NCI-H146 treated with DMSO at 0.1 percent for 48 hours (cell line): ENCODE measurements at regions not wholly inside any gene's neighbourhood (a gene's known extent, or its start where the extent isn't known, plus 50 kb on each side); places are given as distances from the start of the nearest gene placed in this dataset.
"Not testable (repeated sequence)": the region's sequence is repeated elsewhere in the genome, so short reads cannot be mapped to it uniquely, and the experiment has no call there.

Experiments used
- DNase-seq: peaks from one replicate; lab custom pipeline; 2025; ENCODE audit not compliant: unreplicated experiment; lab: John Stamatoyannopoulos, UW

DNA sequence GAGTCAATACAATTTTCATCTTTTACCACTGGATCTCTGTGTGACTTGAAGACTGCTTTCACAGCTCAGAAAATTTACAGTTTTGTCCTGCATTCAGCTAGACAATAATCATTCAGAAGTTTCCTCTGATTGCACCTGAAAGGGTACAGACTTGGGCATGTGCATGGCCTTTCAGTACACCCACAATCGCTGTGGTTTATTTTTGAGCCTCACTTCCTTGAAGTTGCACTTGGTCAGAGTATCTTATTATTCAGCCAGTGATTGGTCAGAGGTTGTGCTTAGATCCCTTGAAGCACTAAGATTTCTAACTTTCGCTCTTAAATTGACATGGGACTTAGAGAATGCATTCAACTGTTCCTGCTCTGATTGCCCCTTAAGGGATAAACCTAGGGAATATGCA lies 508.2 kb downstream of the FAM181B start:
- DNase-seq: no peak

GRCh38 chr11:82216927-82217570 lies 516.6 kb downstream of the FAM181B start:
- no peak for DNase-seq

- no peak for DNase-seq
Measured at GRCh38 chr11:82210011-82210410, 523.7 kb downstream of the FAM181B start.

DNA sequence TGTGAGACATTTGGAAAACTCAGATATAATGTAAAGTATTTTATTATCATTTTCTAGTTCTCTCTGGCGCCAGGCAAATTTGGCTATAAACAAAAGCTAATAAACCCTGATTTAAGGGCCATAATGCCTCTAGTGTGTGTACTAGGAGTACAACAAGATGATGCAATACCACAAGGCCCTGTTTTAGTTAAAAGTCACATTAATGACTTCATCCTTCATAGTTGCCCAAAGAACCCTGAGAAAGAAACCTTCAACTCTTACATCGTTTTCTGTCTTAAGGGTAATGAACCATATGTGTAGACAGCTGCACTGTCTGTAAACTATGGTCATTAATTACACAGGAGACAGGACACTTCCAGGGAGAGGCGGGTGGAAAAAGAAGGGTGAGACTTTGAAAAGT lies 538.4 kb downstream of the FAM181B start:
- DNase-seq: no peak

GRCh38 chr11:82194521-82194920 lies 539.1 kb downstream of the FAM181B start:
- no peak for DNase-seq

DNA sequence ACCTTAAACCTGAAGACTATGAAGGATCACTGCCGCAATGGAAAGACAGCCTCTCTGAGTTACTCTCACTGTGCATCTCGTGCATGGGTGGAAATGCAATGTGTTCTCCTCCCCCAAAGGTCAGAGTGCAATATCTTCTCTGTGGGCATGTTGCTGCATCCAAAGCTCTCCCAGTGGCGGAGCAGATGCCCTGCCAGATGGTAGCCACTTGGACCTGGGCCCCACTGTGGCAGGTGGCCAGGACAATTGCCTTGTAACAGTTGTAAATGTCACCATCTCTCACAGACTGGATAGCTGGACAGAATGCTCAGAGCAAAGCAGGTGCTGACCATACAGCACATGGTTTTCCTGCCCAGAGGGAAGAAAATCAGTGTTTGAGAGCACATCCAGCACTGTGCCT lies 542.0 kb downstream of the FAM181B start:
- DNase-seq: no peak

DNA sequence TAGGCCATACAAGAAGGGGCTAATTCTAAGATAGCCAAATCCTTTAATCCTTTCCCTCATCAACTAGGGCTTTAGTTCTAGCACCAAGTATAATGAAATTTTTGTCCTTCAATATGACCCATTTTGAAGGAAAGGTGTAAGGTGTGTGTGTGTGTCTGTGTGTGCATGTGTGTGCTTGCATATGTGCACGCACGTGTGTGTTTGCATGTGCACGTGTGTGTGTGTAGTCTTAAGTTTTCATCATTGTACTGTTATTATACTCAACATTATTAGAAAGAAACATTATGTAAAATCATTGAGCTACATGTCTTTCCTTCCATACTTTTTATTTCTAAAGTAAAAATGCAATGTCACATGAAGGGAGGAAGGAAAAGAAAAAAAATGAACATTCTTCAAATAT lies 547.7 kb downstream of the FAM181B start:
- no peak for DNase-seq

DNA sequence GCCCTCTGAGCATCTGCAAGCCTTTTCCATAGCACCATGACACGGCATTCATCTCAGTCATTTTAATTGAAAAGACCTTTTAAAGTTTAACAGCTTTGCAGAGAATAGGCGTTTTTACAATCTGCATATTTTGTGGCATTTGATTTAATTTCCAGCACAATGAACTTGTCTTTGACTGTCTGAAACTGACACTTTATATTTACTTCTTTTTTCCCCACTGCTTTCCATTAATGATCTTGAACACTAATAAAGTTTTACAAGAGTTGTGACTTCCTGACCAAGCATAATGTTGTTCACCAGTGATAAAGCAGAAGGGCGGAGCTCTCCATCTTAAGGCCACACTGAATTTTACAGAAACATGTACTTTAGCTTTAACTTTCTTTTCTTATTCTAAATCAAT lies 548.7 kb downstream of the FAM181B start:
- DNase-seq: no peak

- no peak for DNase-seq
Measured at GRCh38 chr11:82183346-82183745, 550.3 kb downstream of the FAM181B start.

DNA sequence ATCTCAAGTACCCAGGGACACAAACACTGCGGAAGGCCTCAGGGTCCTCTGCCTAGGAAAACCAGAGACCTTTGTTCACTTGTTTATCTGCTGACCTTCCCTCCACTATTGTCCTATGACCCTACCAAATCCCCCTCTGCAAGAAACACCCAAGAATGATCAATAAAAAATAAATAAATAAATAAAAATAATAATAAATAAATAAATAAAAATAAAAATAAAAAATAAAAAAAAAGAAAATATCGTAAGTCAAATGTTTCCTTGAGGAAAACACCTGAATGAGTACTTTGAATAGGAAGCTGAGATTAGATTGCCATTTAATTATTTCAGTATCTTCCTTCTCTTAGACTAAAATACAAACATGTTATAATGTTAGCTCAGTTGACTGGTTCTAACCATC lies 551.0 kb downstream of the FAM181B start:
- not testable (repeated sequence) for DNase-seq

DNA sequence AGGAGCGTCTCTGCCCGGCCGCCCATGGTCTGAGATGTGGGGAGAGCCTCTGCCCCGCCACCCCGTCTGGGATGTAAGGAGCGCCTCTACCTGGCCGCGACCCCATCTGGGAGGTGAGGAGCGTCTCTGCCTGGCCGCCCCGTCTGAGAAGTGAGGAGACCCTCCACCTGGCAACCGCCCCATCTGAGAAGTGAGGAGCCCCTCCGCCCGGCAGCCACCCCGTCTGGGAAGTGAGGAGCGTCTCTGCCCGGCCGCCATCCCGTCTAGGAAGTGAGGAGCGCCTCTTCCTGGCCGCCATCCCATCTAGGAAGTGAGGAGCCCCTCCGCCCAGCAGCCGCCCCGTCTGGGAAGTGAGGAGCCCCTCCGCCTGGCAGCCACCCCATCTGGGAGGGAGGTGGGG lies 551.9 kb downstream of the FAM181B start:
- not testable (repeated sequence) for DNase-seq

- no peak for DNase-seq
Measured at GRCh38 chr11:82176945-82177344, 556.7 kb downstream of the FAM181B start.

DNA sequence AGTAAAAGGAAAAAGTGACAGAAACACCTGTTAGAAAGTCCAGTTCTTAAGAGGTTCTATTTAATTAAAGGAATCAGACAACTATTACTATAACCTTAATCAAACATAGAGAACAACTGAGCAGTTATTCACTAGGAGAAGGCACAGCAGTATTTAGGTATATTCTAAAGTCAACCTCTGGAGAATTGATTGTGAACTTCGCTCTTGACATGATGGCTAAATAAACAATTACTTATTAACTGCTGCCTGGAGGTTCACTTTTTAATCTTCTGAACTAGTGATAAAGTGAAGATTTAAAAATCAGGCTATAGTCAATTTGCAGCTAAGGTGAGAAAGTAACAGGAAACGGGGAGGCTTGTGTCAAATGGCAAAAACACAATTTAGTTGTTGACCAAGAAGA lies 557.3 kb downstream of the FAM181B start:
- no peak for DNase-seq

DNA sequence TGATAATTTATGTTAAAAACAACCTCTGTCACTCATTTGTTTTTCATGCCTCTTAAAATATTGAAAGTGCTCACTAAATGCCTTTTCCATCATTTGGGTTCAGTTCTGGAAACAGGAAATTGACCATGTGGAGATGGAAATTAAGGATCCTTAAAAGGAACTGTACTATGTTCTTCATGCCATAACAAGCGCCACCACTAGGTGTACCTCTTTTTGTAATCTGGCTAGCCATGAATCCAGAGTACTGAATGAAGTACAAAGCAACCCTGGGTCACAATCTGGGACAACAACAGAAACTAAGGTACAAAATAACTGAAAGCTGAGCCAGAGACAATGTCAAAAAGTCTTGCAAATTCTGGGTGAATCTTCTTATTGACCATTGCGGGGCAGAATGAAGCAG lies 559.1 kb downstream of the FAM181B start:
- DNase-seq: no peak

DNA sequence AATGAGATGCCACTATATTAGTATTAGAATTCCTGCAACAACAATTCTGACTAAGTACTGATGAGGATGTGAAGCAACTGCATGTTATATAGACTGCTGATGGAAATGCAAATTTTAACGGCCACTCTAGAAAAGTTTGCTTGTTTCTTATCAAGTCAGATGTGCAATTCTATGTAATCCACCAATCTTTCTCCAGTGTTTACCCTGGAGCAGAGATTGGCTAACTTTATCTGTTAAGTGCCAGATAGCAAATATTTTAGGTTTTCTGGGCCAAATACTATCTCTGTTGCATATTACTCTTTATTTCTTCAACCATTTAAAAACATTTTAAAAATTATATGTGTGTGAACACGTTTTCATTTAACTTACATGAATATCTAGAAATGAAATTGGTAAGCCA lies 586.9 kb downstream of the FAM181B start:
- no peak for DNase-seq

- no peak for DNase-seq
Measured at GRCh38 chr11:82118946-82119345, 614.7 kb downstream of the FAM181B start.

- DNase-seq: no peak
Measured at GRCh38 chr11:82117362-82117761, 616.3 kb downstream of the FAM181B start.

DNA sequence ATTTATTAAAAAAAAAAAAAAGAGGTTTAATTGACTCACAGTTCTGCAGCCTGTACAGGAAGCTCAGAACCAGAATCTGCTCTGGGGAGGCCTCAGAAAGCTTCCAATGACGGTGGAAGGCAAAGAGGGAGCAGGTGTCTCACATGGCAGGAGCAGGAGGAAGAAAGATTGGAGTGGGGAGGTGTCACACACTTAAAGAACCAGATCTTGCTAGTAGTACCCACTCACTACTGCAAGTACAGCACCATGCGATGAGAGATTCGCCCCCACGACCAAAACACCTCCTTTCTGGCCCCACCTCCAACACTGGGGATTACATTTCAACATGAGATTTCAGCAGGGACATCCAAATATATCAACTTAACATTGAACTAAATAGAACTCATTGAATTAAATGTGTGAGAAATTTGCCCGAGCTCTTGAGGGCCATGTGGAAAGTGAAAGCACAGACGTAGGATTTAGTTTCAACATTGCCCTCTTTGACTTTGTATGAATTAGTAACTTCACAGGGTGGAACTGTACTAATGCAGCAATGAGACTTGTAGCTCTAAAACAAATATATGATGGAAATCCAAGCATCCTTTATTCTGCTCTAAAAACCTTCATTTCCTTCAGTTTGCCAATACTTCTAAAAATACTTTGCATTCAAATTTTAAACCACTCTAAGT lies 628.2 kb downstream of the FAM181B start:
- no peak for DNase-seq

GRCh38 chr11:82092904-82093303 lies 640.8 kb downstream of the FAM181B start:
- no peak for DNase-seq

GRCh38 chr11:82089426-82089825 lies 644.2 kb downstream of the FAM181B start:
- no peak for DNase-seq

- DNase-seq: no peak
Measured at GRCh38 chr11:82085493-82085892, 648.2 kb downstream of the FAM181B start.

GRCh38 chr11:82082976-82083375 lies 650.7 kb downstream of the FAM181B start:
- no peak for DNase-seq

GRCh38 chr11:82080160-82080559 lies 653.5 kb downstream of the FAM181B start:
- DNase-seq: no peak
